OCI-LY3 (cell line): ENCODE measurements at regions not wholly inside any gene's neighbourhood (a gene's known extent, or its start where the extent isn't known, plus 50 kb on each side); places are given as distances from the start of the nearest gene placed in this dataset.
"Not testable (repeated sequence)": the region's sequence is repeated elsewhere in the genome, so short reads cannot be mapped to it uniquely, and the experiment has no call there.

Source experiments
- H2AFZ ChIP-seq: fragments of 200-600, 300-600 bp; shearing (Covaris generic); 2 replicates; pipeline ENCODE4 v1.6.0; 2014; ENCODE audit warnings: antibody characterized with exemption, low read depth, low read length
- H3K27ac ChIP-seq: fragments of 200-600, 300-600 bp; sonication (generic); 2 replicates; pipeline ENCODE4 v1.5.1; 2014; ENCODE audit warnings: mild to moderate bottlenecking, low read length, moderate library complexity, mixed read lengths
- H3K27me3 ChIP-seq: fragments of 200-600, 300-600 bp; sonication (generic); 2 replicates; pipeline ENCODE4 v1.6.1; 2014; ENCODE audit warnings: low read depth, low read length, mixed read lengths
- H3K36me3 ChIP-seq: fragments of 200-600, 300-600 bp; sonication (generic); replicated peaks from 2 replicates; pipeline ENCODE3; 2014; ENCODE audit warnings: low read depth, low read length, mixed read lengths
- H3K4me1 ChIP-seq: fragments of 300-600, 200-600 bp; sonication (generic); 2 replicates; pipeline ENCODE4 v1.6.1; 2014; ENCODE audit warnings: low read length, mixed read lengths
- H3K4me2 ChIP-seq: fragments of 200-600, 300-600 bp; sonication (generic); 2 replicates; pipeline ENCODE4 v1.6.1; 2014; ENCODE audit warnings: low read length, mixed read lengths
- H3K4me3 ChIP-seq: fragments of 300-600, 200-600 bp; sonication (generic); 2 replicates; pipeline ENCODE4 v1.5.1; 2014; ENCODE audit warnings: antibody characterized with exemption, mild to moderate bottlenecking, low read length, moderate library complexity
- H3K79me2 ChIP-seq: fragments of 300-600, 200-600 bp; shearing (Covaris generic); 2 replicates; pipeline ENCODE4 v1.6.1; 2014; ENCODE audit warnings: mild to moderate bottlenecking, low read length, mixed read lengths
- H3K9ac ChIP-seq: fragments of 300-600, 200-600 bp; shearing (Covaris generic); 2 replicates; pipeline ENCODE4 v1.6.0; 2014; ENCODE audit warnings: mild to moderate bottlenecking, low read length, moderate library complexity
- H3K9me3 ChIP-seq: fragments of 200-600, 300-600 bp; shearing (Covaris generic); 2 replicates; pipeline ENCODE4 v1.6.1; 2014; ENCODE audit warnings: low read length, mixed read lengths; ENCODE audit not compliant: insufficient read depth
- H4K20me1 ChIP-seq: fragments of 200-600, 300-600 bp; sonication (generic); 2 replicates; pipeline ENCODE4 v1.6.1; 2016; ENCODE audit warnings: low read length, mixed read lengths; ENCODE audit not compliant: insufficient read depth
- CTCF ChIP-seq: fragments of 200-600, 300-600 bp; sonication (generic); IDR thresholded peaks from 2 replicates; pipeline ENCODE4 v1.5.1; 2014; ENCODE audit warnings: antibody characterized with exemption, low read length, low read depth
- EZH2phosphoT487 ChIP-seq: fragments of 200-600 bp; shearing (Covaris generic); IDR thresholded peaks from 2 replicates; pipeline ENCODE4 v1.6.1; 2018; ENCODE audit warnings: antibody characterized with exemption, mixed run types, low read depth

GRCh38 chr4:57351731-57352130, 241.5 kb upstream of the IGFBP7 start:
- H3K9me3 ChIP-seq = no peaks in the 10 kb centered on the region
- H3K4me2 ChIP-seq = no peak overlapping the region
- TF ChIP-seq EZH2phosphoT487 (no peak), CTCF (no peak)
- no peaks in the 10 kb centered on the region for H4K20me1 ChIP-seq
- H3K9ac ChIP-seq = no peak overlapping the region
- H3K27me3 ChIP-seq = no peaks in the 10 kb centered on the region
- no peaks in the 10 kb centered on the region for H3K4me1 ChIP-seq
- no peaks in the 10 kb centered on the region for H3K79me2 ChIP-seq
- no peak overlapping the region for H2AFZ ChIP-seq
- no peaks in the 10 kb centered on the region for H3K36me3 ChIP-seq
- H3K27ac ChIP-seq = no peak overlapping the region
- no peak overlapping the region for H3K4me3 ChIP-seq

- H3K4me1 ChIP-seq = no peaks in the 10 kb centered on the region
Measured at GRCh38 chr4:57344296-57344695, 234.1 kb upstream of the IGFBP7 start.

GRCh38 chr4:57342411-57342810, 232.2 kb upstream of the IGFBP7 start:
- Histone ChIP-seq H4K20me1 (no peaks in the 10 kb centered on the region), H3K4me3 (no peak overlapping the region), H3K79me2 (no peaks in the 10 kb centered on the region), H3K4me2 (no peak overlapping the region), H3K27me3 (no peaks in the 10 kb centered on the region), H3K4me1 (no peaks in the 10 kb centered on the region), H3K9me3 (no peaks in the 10 kb centered on the region), H3K9ac (no peak overlapping the region), H3K36me3 (no peaks in the 10 kb centered on the region), H3K27ac (no peak overlapping the region), H2AFZ (no peak overlapping the region)
- TF ChIP-seq CTCF (no peak), EZH2phosphoT487 (no peak)

More at GRCh38 chr4:57344296-57344695, 234.1 kb upstream of the IGFBP7 start:
- no peaks in the 10 kb centered on the region for H4K20me1 ChIP-seq
- H3K9me3 ChIP-seq = no peaks in the 10 kb centered on the region
- no peak overlapping the region for H3K9ac ChIP-seq
- H3K4me2 ChIP-seq = no peak overlapping the region
- TF ChIP-seq CTCF = no peak
- no peak for TF ChIP-seq EZH2phosphoT487
- H3K27ac ChIP-seq = no peak overlapping the region
- no peak overlapping the region for H3K4me3 ChIP-seq
- H3K27me3 ChIP-seq = no peaks in the 10 kb centered on the region
- no peaks in the 10 kb centered on the region for H3K79me2 ChIP-seq
- no peaks in the 10 kb centered on the region for H3K36me3 ChIP-seq
- H2AFZ ChIP-seq = no peak overlapping the region

- H3K4me2 ChIP-seq, H3K9me3 ChIP-seq, H3K9ac ChIP-seq, H2AFZ ChIP-seq, H3K27ac ChIP-seq, H3K36me3 ChIP-seq, H3K79me2 ChIP-seq, H4K20me1 ChIP-seq, H3K27me3 ChIP-seq, H3K4me1 ChIP-seq, H3K4me3 ChIP-seq: not testable (repeated sequence)
Measured at GRCh38 chr4:57338861-57339260, 228.7 kb upstream of the IGFBP7 start.

- Histone ChIP-seq H3K27me3 (no peaks in the 10 kb centered on the region), H3K4me3 (no peak overlapping the region)
Measured at GRCh38 chr4:57333684-57334083, 223.5 kb upstream of the IGFBP7 start.

More at GRCh38 chr4:57333684-57334083, 223.5 kb upstream of the IGFBP7 start:
- Histone ChIP-seq H3K4me1 (no peaks in the 10 kb centered on the region), H3K36me3 (no peaks in the 10 kb centered on the region), H3K27ac (no peak overlapping the region), H3K4me2 (no peak overlapping the region), H2AFZ (no peak overlapping the region), H3K9ac (no peak overlapping the region), H3K79me2 (no peaks in the 10 kb centered on the region), H4K20me1 (no peaks in the 10 kb centered on the region), H3K9me3 (no peaks in the 10 kb centered on the region)
- TF ChIP-seq CTCF (no peak), EZH2phosphoT487 (no peak)
